ENCODE measurements at regions not wholly inside any gene's neighbourhood (a gene's known extent, or its start where the extent isn't known, plus 50 kb on each side); places are given as distances from the start of the nearest gene placed in this dataset.
"Not testable (repeated sequence)": the region's sequence is repeated elsewhere in the genome, so short reads cannot be mapped to it uniquely, and the experiment has no call there.

DNA sequence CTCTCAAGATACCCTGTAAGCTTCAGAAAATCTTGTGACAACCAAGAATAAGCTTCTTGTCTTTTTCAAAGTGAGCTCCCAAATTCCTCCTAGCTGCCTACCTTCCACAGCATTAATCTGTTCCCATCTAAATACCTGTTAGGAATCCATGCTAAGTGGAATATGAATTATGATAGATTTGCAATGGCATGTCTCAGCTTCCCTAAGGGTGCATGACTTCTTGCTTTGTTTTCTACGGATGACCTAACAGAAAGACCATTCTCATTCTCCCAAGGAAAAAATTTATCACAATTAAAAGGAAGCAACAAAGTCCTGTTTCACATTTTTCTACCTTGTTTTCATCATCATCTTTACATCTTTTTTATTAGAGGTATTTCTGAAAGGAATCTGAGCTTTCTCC lies 532.7 kb downstream of the GRXCR1 start:
- DNase-seq (ENCODE audit: low read depth) = no peak

- DNase-seq (ENCODE audit: low read depth) = no peak
These were observed 542.8 kb downstream of the GRXCR1 start for GRCh38 chr4:43435291-43435690.

DNA sequence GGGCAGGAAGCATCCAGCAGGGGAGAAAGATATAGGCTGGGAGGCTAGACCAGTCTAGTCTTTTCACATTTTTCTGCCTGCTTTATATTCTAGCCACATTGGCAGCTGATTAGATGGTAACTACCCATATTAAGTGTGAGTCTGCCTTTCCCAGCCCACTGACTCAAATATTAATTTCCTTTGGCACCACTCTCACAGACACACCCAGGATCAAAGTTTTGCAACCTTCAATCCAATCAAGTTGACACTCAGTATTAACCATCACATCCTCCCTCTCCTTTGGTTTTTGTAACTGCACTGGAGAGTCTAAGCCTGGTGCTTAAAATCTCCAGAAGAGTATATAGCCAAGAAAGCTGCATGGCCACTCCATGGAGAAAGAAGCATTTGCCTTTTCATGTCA lies 560.4 kb downstream of the GRXCR1 start:
- no peak for DNase-seq (ENCODE audit: low read depth)

DNA sequence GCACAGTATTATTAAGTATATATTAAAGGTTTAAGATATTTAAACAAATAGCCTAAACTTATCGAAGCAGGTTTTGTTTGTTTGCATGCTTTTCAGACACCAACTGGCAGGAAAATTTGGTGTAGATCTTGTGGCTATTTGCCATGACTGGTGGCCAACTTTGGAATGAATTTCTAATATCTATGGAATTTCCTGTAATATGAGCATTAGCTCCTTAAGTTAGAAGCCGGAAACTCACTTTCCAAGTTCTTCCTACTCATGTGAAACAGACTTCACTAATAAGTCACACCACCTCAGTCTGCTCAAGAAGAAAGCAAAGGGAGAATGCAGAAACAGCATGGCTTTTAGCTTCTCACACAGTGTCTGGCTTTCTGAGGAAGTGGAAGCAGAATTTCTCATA lies 563.9 kb downstream of the GRXCR1 start:
- DNase-seq (ENCODE audit: low read depth) = peak; percentile 57

DNA sequence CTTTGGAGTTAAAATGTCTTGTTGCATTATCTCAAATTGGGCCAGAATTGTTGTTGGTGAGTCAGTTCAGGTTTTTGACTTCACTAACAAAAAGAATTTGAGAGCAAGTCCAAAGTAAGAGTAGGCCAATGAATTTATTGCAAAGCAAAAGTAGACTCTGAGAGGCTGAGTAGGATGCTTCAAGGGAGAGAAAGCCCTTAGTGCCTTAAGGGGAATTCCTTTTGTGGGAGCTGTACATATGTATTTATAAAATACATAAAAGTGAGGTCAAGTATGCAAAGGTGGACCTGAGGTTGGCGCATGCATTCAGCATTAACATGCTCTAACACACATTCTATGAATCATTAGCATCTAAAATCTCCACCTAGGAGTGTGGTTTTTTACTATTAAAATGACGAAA lies 565.4 kb downstream of the GRXCR1 start:
- peak; percentile 65 for DNase-seq (ENCODE audit: low read depth)

- DNase-seq (ENCODE audit: low read depth) = no peak
These were observed 565.8 kb downstream of the GRXCR1 start for GRCh38 chr4:43458293-43458692.

- DNase-seq (ENCODE audit: low read depth) = no peak
These were observed 579.4 kb downstream of the GRXCR1 start for GRCh38 chr4:43471950-43472349.

DNA sequence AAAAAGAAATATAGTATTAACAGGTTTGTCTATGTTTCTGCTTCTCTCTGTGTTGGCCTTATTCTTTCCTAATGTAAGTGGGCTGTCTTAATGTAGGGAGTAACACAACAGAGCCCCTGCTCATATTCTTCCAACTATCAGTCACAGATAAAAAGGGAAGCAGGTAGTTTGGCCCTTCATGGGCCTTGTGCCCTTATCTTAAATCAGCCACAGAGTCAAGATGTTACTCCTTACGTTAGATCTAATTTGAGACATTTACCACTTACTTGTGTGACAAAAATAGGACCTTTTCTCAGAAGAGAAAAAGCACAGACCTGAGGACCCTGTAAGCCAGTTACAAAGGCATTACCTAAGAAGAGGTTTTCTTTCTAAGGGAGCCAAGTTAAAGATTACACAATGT lies 589.0 kb downstream of the GRXCR1 start:
- no peak for DNase-seq (ENCODE audit: low read depth)

DNA sequence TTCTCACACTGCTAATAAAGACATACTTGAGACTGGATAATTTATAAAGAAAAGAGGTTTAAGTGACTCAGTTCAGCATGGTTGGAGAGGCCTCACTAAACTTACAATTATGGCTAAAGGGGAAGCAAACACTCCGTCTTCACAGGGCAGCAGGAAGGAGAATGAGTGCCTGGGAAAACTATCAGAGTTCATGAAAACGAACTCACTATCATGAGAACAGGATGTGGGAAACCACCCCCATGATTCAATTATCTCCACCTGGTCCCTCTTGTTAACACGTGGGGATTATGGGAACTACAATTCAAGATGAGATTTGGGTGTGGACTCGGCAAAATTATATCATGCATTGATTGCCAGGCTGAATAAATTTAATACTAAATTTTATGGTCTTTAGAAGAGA lies 592.7 kb downstream of the GRXCR1 start:
- no peak for DNase-seq (ENCODE audit: low read depth)

DNA sequence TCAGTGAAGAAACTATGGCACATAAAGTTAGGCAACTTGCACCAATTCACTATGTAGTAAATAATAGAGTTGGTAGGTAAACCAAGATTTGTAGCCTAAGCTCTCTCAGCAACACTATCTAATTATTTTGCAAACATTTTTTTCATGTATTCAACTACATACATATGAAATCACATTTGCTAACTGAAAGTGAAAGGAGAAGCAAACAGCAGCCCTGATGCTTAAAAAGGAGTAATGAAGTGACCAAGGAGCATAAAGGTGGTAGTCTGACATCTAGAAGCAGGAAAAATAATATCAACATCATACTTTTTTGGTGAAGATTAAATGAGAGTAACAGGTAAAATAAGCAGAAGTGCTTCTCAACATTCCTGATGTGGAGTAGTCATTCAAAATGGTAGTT lies 603.7 kb downstream of the GRXCR1 start:
- no peak for DNase-seq (ENCODE audit: low read depth)

GRCh38 chr4:43496602-43497001 lies 604.1 kb downstream of the GRXCR1 start:
- no peak for DNase-seq (ENCODE audit: low read depth)

DNA sequence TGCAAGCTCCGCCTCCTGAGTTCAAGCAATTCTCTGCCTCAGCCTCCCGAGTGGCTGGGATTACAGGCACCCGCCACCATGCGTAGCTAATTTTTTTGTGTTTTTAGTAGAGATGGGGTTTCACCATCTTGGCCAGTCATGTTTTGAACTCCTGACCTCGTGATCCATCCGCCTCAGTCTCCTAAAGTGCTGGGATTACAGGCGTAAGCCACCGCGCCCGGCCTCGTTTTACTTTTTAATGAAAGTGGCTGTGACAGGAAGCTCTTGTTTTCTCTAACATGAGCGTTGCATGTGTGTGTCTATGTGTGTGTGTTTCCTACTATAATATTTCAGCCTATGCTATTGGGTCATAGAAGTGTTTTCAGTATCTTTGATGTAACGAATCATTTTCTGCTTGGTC lies 613.3 kb downstream of the GRXCR1 start:
- DNase-seq (ENCODE audit: low read depth) = not testable (repeated sequence)

GRCh38 chr4:43512253-43512652 lies 619.7 kb downstream of the GRXCR1 start:
- no peak for DNase-seq (ENCODE audit: low read depth)

DNA sequence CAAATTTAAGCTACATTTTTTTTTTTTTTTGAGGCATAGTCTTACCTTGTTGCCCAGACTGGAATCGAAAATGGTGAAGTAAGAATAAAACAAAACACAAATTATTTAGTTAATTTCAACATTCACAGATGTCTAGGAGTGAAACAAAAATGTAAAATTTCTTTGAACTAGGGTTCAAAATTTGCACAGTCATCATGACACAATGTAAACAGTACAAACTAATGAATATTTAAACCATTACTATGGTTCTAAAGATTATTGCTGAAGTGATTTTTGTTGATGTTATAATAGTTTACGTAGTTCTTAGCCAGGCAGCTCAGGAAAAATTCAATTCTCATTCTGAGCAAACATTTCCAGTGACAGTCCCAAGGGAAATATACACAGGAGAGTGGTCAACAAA lies 633.1 kb downstream of the GRXCR1 start:
- no peak for DNase-seq (ENCODE audit: low read depth)

GRCh38 chr4:43547561-43547960 lies 655.0 kb downstream of the GRXCR1 start:
- no peak for DNase-seq (ENCODE audit: low read depth)

DNA sequence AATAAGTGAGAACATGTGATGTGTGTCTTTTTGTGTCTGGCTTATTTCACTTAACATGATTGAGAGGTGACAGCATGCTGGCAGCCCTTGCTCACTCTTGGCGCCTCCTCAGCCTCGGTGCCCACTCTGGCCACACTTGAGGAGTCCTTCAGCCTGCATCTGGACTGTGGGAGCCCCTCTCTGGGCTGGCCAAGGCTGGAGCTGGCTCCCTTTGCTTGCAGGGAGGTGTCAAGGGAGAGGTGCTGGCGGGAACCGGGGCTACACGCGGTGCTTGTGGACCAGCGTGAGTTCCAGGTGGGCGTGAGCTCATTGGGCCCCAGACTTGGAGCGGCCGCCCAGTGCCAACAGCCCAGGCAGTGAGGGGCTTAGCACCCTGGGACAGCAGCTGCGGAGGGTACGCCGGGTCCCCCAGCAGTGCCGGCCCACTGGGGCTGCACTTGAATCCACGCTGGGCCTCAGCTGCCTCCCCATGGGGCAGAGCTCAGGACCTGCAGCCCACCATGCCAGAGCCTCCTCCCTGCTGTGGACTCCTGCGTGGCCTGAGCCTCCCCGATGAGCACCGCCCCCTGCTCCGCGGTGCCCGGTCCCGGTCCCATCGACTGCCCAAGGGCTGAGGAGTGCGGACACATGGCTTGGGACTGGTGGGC lies 658.6 kb downstream of the GRXCR1 start:
- DNase-seq (ENCODE audit: low read depth) = no peak

DNA sequence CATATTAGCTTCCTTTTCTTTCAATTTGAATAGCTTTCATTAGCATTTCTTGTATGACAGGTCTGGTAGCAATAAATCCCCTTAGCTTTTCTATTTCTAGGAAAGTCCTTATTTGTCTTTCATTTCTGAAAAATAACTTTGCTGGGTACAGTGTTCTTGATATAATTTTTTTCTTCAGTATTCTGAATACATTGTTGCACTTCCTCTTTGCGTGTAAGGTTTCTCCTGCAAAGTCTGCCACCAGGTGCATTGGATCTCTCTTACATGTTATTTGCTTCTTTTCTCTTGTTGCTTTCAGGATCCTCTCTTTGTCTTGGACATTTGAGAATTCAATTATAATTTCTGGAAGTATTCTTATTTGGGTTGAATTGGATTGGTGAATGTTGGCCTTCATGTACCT lies 663.7 kb downstream of the GRXCR1 start:
- no peak for DNase-seq (ENCODE audit: low read depth)

GRCh38 chr4:43560047-43560446 lies 667.5 kb downstream of the GRXCR1 start:
- no peak for DNase-seq (ENCODE audit: low read depth)

DNA sequence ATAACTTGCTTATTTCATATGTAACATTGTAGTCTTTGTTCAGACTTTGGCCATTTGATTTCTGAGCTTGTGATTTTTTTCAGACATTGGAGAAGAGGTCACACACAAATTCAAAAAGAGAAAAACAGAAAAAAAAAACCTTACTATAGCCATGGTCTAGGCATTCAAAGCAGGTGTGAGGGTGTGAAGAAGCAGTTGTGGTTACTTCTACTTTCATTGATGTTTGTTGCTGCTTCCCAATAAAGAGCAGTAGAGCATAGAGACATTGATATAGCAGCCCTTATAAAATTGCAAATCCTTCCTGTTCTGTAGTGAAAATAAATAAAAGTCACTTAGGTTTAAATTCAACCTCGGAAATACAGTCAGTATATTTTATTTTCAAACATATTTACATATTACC lies 671.6 kb downstream of the GRXCR1 start:
- no peak for DNase-seq (ENCODE audit: low read depth)

- no peak for DNase-seq (ENCODE audit: low read depth)
These were observed 672.1 kb downstream of the GRXCR1 start for GRCh38 chr4:43564591-43564990.

DNA sequence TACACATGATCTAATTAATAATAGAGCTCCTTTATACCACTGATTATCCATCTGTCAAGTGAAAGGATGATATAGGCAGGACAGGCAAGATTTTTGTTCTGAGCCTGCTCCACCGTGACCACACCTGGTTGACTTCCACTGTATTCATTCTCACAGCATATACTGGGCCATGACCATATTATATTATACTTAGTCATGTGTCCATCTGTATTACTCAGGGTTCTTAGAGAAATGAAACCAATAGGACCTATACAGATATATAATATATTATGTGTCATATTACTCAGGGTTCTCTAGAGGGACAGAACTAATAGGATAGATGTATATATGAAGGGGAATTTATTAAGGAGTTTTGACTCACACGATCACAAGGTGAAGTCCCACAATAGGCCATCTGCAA lies 675.1 kb downstream of the GRXCR1 start:
- no peak for DNase-seq (ENCODE audit: low read depth)

GRCh38 chr4:43586813-43587212 lies 694.3 kb downstream of the GRXCR1 start:
- DNase-seq (ENCODE audit: low read depth) = no peak

GRCh38 chr4:43587758-43588157 lies 695.2 kb downstream of the GRXCR1 start:
- peak; percentile 5 for DNase-seq (ENCODE audit: low read depth)

- no peak for DNase-seq (ENCODE audit: low read depth)
These were observed 714.9 kb downstream of the GRXCR1 start for GRCh38 chr4:43607400-43607799.
